ENCODE measurements at regions not wholly inside any gene's neighbourhood (a gene's known extent, or its start where the extent isn't known, plus 50 kb on each side); places are given as distances from the start of the nearest gene placed in this dataset.

DNA sequence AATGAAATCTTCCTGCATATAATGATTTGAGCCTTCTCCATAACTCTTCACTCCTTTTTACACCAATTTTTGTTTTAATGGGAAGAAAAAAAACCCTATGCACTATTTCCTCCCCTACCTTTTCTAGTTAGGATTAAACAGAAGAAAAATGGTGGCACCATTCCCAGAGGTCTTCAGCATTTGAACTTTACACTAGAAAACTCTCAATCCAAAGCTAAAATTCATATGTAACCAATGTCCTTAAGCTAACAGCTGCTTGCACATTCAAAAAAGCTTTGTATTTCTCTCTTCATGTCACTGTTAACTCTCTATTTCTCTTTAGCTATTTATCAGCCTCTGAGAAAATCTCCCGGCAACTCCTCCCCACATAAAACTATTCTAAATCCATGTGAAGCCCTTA is 90.3 kb upstream of the UBL3 start:
- Histone ChIP-seq H3K27me3 (ENCODE audit: control insufficient read depth in 4 of 4, insufficient read depth in 4 of 4, low read length in 3 of 4) (no peaks in the 10 kb centered on the region), H3K4me3 (ENCODE audit: low read depth in 1 of 3, low read length in 3 of 3) (no peak overlapping the region), H3K9me3 (ENCODE audit: control insufficient read depth in 4 of 4, low read length in 3 of 4) (no peaks in the 10 kb centered on the region), H3K36me3 (ENCODE audit: control insufficient read depth in 4 of 4, insufficient read depth in 3 of 4, low read depth in 1 of 4, low read length in 3 of 4) (no peaks in the 10 kb centered on the region), H3K9ac (ENCODE audit: low read depth in 1 of 2, low read length in 2 of 2) (no peak overlapping the region), H3K27ac (ENCODE audit: low read depth in 1 of 2, low read length in 2 of 2) (no peak overlapping the region), H3K4me1 (ENCODE audit: control insufficient read depth in 4 of 4, insufficient read depth in 4 of 4, low read length in 3 of 4) (peaks cover 0 to 9% (median 6%) of the 10 kb centered on the region in 4 donors)
- 77% methylated on average over 1 of the region's 1 CpG for WGBS
- TF ChIP-seq REST (IDR thresholded peaks at IDR 0.05), result peak; percentile 20
- peak; percentile 22 to 40 for TF ChIP-seq HNF4A (conservative IDR thresholded peaks at IDR 0.05)
- TF ChIP-seq JUND (IDR thresholded peaks at IDR 0.05), result no peak
- TF ChIP-seq, protein P1, sequence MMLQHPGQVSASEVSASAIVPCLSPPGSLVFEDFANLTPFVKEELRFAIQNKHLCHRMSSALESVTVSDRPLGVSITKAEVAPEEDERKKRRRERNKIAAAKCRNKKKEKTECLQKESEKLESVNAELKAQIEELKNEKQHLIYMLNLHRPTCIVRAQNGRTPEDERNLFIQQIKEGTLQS (IDR thresholded peaks at IDR 0.05), result no peak
- TF ChIP-seq FOXA2 (IDR thresholded peaks at IDR 0.05), result no peak
- TF ChIP-seq, protein P2, sequence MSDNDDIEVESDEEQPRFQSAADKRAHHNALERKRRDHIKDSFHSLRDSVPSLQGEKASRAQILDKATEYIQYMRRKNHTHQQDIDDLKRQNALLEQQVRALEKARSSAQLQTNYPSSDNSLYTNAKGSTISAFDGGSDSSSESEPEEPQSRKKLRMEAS (IDR thresholded peaks at IDR 0.05), result no peak
- TF ChIP-seq RXRA (IDR thresholded peaks at IDR 0.05), result peak; percentile 52 to 59
- TF ChIP-seq ZBTB33 (IDR thresholded peaks at IDR 0.05), result no peak
- no peak for TF ChIP-seq CTCF (IDR thresholded peaks at IDR 0.05; ENCODE audit: low read depth, low read length, missing input control)
- no peak for TF ChIP-seq HNF4G (IDR thresholded peaks at IDR 0.05)
- no peak for TF ChIP-seq RAD21 (IDR thresholded peaks at IDR 0.05)
- TF ChIP-seq NR2F2 (IDR thresholded peaks at IDR 0.05), result no peak
- peak; percentile 35 for TF ChIP-seq YY1 (IDR thresholded peaks at IDR 0.05)
- TF ChIP-seq GABPA (IDR thresholded peaks at IDR 0.05 in 1 of 2, conservative IDR thresholded peaks at IDR 0.05 in 1 of 2), result no peak
- peak; percentile 60 for TF ChIP-seq SP1 (IDR thresholded peaks at IDR 0.05)
- no peak for TF ChIP-seq EGR1 (IDR thresholded peaks at IDR 0.05; ENCODE audit: low read depth in 2 of 2)
- no peak for TF ChIP-seq TAF1 (conservative IDR thresholded peaks at IDR 0.05)
- TF ChIP-seq FOXA1 (IDR thresholded peaks at IDR 0.05), result no peak
- DNase-seq (ENCODE audit: low spot score), result no peak

Data from liver (tissue), 8 donors.